K562 (cell line): ENCODE measurements at regions not wholly inside any gene's neighbourhood (a gene's known extent, or its start where the extent isn't known, plus 50 kb on each side); places are given as distances from the start of the nearest gene placed in this dataset.

Experiments used
- CXXC5 ChIP-seq: fragments of 250-450 bp; sonication (Bioruptor Pico); IDR thresholded peaks from 2 replicates; pipeline ENCODE4 v1.8.0; 2022; ENCODE audit warnings: inconsistent platforms, mild to moderate bottlenecking, moderate library complexity
- EP300 ChIP-seq: IDR thresholded peaks from 2 replicates; pipeline ENCODE4 v1.6.1; 2012; ENCODE audit warnings: low read length, improper control_type of control experiment
- NFYB ChIP-seq: IDR thresholded peaks from 2 replicates; pipeline ENCODE4 v1.6.1; 2011; ENCODE audit warnings: mild to moderate bottlenecking, moderate library complexity; ENCODE audit not compliant: insufficient read length; ENCODE audit errors: extremely low read depth
- NRF1 ChIP-seq, 2 experiments: fragments of 450-650 bp; IDR thresholded peaks in 1 of 2; conservative IDR thresholded peaks in 1 of 2; 2 replicates each; pipeline ENCODE4 v1.6.1; 2014; ENCODE audit warnings: mild to moderate bottlenecking in 2 of 2
- POU5F1 ChIP-seq: fragments of 150-350 bp; IDR thresholded peaks from 2 replicates; pipeline ENCODE4 v1.6.1; 2014; ENCODE audit warnings: borderline replicate concordance, low read length, low read depth, mild to moderate bottlenecking; ENCODE audit not compliant: partially characterized antibody
- PRMT5 ChIP-seq: sonication (generic); formaldehyde crosslinking; IDR thresholded peaks from 2 replicates; pipeline ENCODE4 v1.5.0; 2020; ENCODE audit warnings: missing genetic modification reagents
- RBM17 ChIP-seq: fragments of 200-400 bp; formaldehyde crosslinking; IDR thresholded peaks from 2 replicates; pipeline ENCODE4 v1.6.1; 2017; ENCODE audit warnings: low read depth, mild to moderate bottlenecking, low read length, borderline replicate concordance
- RCOR1 ChIP-seq, 2 experiments: IDR thresholded peaks; 2 replicates each; pipeline ENCODE4 v1.6.1; 2012; ENCODE audit warnings: low read depth in 2 of 2, low read length in 2 of 2, borderline replicate concordance in 1 of 2, improper control_type of control experiment in 1 of 2
- SMAD3 ChIP-seq: fragments of 450-650 bp; formaldehyde crosslinking; conservative IDR thresholded peaks from 2 replicates; pipeline ENCODE4 v1.4.0; 2020; ENCODE audit warnings: mild to moderate bottlenecking
- SNRNP70 ChIP-seq: fragments of 200-400 bp; formaldehyde crosslinking; optimal IDR thresholded peaks from 2 replicates; pipeline ENCODE3; 2017; ENCODE audit warnings: low read depth, low read length
- ZNF384 ChIP-seq: IDR thresholded peaks from 2 replicates; pipeline ENCODE4 v1.6.1; 2012; ENCODE audit warnings: low read depth, low read length, improper control_type of control experiment
- TF ChIP-seq, protein P1 (sequence below): fragments of 200-800 bp; sonication (Bioruptor generic); IDR thresholded peaks from 2 replicates; pipeline ENCODE4 v1.6.1; 2016; ENCODE audit warnings: missing genetic modification characterization, missing compliant biosample characterization
- TF ChIP-seq, protein P2 (sequence below), 2 experiments: fragments of 450-650 bp in 1 of 2; sonication (generic) in 1 of 2; formaldehyde crosslinking in 1 of 2; IDR thresholded peaks in 1 of 2; conservative IDR thresholded peaks in 1 of 2; 2 replicates each; pipeline versions ENCODE4 v1.6.1 to v1.8.1; 2016 to 2023; ENCODE audit warnings: mild to moderate bottlenecking in 2 of 2, moderate library complexity in 2 of 2, inconsistent platforms in 1 of 2, missing genetic modification reagents in 1 of 2
- TF ChIP-seq, protein P3 (sequence below), 3 experiments: fragments of 200-800 bp in 1 of 3; sonication (Bioruptor generic) in 1 of 3; sonication (generic) in 1 of 3; formaldehyde crosslinking in 1 of 3; IDR thresholded peaks; 2 replicates each; pipeline versions ENCODE4 v1.6.1 to v1.8.0; 2016 to 2022; ENCODE audit warnings: mild to moderate bottlenecking in 2 of 3, missing compliant biosample characterization in 2 of 3, missing genetic modification characterization in 2 of 3, missing genetic modification reagents in 1 of 3

DNA sequence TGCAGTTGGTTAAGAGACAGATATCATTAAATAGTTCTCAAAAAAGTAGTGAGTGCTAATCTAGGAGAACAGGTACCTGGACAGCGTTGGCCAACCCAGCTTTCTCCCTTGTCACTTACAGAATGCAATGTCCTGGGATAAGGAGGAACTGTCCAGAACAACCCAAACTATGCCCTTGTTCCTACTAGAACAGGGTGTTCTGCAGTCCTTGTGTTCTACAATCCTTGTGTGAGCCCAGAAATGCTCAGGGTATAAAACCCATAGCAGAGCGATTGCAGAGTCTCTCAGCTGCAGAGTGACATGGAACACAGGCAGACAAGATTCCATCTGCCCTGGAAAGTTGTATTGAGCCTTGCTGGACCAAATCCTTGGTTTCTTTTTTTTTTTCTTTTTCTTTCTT, 83.5 kb upstream of the VANGL1 start:
- TF ChIP-seq POU5F1, result no peak
- no peak for TF ChIP-seq NFYB
- TF ChIP-seq SNRNP70, result no peak
- no peak for TF ChIP-seq EP300
- TF ChIP-seq RCOR1 (IDR thresholded peaks at IDR 0.05; ENCODE audit: borderline replicate concordance in 1 of 2, low read depth in 2 of 2, low read length in 2 of 2), result no peak
- TF ChIP-seq NRF1 (conservative IDR thresholded peaks at IDR 0.05 in 1 of 2, IDR thresholded peaks at IDR 0.05 in 1 of 2), result no peak
- no peak for TF ChIP-seq RBM17
- TF ChIP-seq, protein P1, sequence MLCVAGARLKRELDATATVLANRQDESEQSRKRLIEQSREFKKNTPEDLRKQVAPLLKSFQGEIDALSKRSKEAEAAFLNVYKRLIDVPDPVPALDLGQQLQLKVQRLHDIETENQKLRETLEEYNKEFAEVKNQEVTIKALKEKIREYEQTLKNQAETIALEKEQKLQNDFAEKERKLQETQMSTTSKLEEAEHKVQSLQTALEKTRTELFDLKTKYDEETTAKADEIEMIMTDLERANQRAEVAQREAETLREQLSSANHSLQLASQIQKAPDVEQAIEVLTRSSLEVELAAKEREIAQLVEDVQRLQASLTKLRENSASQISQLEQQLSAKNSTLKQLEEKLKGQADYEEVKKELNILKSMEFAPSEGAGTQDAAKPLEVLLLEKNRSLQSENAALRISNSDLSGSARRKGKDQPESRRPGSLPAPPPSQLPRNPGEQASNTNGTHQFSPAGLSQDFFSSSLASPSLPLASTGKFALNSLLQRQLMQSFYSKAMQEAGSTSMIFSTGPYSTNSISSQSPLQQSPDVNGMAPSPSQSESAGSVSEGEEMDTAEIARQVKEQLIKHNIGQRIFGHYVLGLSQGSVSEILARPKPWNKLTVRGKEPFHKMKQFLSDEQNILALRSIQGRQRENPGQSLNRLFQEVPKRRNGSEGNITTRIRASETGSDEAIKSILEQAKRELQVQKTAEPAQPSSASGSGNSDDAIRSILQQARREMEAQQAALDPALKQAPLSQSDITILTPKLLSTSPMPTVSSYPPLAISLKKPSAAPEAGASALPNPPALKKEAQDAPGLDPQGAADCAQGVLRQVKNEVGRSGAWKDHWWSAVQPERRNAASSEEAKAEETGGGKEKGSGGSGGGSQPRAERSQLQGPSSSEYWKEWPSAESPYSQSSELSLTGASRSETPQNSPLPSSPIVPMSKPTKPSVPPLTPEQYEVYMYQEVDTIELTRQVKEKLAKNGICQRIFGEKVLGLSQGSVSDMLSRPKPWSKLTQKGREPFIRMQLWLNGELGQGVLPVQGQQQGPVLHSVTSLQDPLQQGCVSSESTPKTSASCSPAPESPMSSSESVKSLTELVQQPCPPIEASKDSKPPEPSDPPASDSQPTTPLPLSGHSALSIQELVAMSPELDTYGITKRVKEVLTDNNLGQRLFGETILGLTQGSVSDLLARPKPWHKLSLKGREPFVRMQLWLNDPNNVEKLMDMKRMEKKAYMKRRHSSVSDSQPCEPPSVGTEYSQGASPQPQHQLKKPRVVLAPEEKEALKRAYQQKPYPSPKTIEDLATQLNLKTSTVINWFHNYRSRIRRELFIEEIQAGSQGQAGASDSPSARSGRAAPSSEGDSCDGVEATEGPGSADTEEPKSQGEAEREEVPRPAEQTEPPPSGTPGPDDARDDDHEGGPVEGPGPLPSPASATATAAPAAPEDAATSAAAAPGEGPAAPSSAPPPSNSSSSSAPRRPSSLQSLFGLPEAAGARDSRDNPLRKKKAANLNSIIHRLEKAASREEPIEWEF, result no peak
- TF ChIP-seq SMAD3 (CRISPR knock-in tag), result no peak
- no peak for TF ChIP-seq CXXC5
- TF ChIP-seq, protein P2, sequence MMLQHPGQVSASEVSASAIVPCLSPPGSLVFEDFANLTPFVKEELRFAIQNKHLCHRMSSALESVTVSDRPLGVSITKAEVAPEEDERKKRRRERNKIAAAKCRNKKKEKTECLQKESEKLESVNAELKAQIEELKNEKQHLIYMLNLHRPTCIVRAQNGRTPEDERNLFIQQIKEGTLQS (IDR thresholded peaks at IDR 0.05), result no peak
- TF ChIP-seq, protein P2 (CRISPR knock-in tag; conservative IDR thresholded peaks at IDR 0.05), result no peak
- no peak for TF ChIP-seq ZNF384
- TF ChIP-seq, protein P3, sequence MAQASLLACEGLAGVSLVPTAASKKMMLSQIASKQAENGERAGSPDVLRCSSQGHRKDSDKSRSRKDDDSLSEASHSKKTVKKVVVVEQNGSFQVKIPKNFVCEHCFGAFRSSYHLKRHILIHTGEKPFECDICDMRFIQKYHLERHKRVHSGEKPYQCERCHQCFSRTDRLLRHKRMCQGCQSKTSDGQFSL (CRISPR knock-in tag; IDR thresholded peaks at IDR 0.05), result no peak
- TF ChIP-seq, protein P3 (tag; IDR thresholded peaks at IDR 0.05), result no peak
- no peak for TF ChIP-seq PRMT5 (CRISPR knock-in tag)
